NB4 (cell line): ENCODE measurements at regions not wholly inside any gene's neighbourhood (a gene's known extent, or its start where the extent isn't known, plus 50 kb on each side); places are given as distances from the start of the nearest gene placed in this dataset.

Experiments used
- MYC ChIP-seq: IDR thresholded peaks from 2 replicates; pipeline ENCODE4 v1.6.1; 2011; ENCODE audit warnings: low read depth, low read length
- POLR2A ChIP-seq: IDR thresholded peaks from 2 replicates; pipeline ENCODE4 v1.6.1; 2011; ENCODE audit warnings: mild to moderate bottlenecking; ENCODE audit not compliant: insufficient read length; ENCODE audit errors: extremely low read depth
- TF ChIP-seq, protein P1 (sequence below): IDR thresholded peaks from one replicate; pipeline ENCODE4 v1.5.1; 2012; ENCODE audit warnings: low read depth, low read length

DNA sequence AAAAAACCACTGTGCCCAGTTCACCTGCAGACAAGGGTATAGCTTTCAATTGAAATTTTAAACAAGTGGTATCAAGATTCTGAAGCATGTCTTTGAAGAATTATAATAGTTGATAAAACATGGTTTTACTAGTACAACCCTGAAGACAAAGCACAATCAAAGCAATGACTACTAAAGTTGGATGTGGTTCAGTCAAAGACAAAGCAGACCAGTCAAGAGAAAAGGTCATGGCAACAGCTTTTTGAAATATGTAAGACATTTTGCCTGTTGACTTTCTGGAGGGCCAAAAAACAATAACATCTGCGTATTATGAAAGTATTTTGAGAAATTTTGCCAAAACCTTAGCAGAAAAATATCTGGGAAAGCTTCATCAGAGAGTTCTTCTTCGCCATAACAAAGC lies 1393.6 kb downstream of the SI start:
- TF ChIP-seq POLR2A (no peak), MYC (no peak)
- TF ChIP-seq, protein P1, sequence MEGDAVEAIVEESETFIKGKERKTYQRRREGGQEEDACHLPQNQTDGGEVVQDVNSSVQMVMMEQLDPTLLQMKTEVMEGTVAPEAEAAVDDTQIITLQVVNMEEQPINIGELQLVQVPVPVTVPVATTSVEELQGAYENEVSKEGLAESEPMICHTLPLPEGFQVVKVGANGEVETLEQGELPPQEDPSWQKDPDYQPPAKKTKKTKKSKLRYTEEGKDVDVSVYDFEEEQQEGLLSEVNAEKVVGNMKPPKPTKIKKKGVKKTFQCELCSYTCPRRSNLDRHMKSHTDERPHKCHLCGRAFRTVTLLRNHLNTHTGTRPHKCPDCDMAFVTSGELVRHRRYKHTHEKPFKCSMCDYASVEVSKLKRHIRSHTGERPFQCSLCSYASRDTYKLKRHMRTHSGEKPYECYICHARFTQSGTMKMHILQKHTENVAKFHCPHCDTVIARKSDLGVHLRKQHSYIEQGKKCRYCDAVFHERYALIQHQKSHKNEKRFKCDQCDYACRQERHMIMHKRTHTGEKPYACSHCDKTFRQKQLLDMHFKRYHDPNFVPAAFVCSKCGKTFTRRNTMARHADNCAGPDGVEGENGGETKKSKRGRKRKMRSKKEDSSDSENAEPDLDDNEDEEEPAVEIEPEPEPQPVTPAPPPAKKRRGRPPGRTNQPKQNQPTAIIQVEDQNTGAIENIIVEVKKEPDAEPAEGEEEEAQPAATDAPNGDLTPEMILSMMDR, result no peak
